Gastroesophageal sphincter (tissue), 3 donors: ENCODE measurements at regions not wholly inside any gene's neighbourhood (a gene's known extent, or its start where the extent isn't known, plus 50 kb on each side); places are given as distances from the start of the nearest gene placed in this dataset.

Experiments used
- CTCF ChIP-seq, 4 experiments: fragments of 200-600 bp in 2 of 4; fragments of 450-650 bp in 2 of 4; sonication (generic) in 1 of 4; IDR thresholded peaks; one replicate each; pipeline ENCODE4 v1.5.1; 2017 to 2019; ENCODE audit warnings: antibody characterized with exemption in 4 of 4, mild to moderate bottlenecking in 2 of 4, moderate library complexity in 2 of 4
- EP300 ChIP-seq: sonication (generic); formaldehyde crosslinking; IDR thresholded peaks from one replicate; pipeline ENCODE4 v1.6.1; 2017; ENCODE audit warnings: antibody characterized with exemption, mild to moderate bottlenecking
- POLR2A ChIP-seq, 2 donors: fragments of 450-650 bp; IDR thresholded peaks; one replicate each; pipeline ENCODE4 v1.6.1; 2017; ENCODE audit warnings: antibody characterized with exemption in 2 of 2, mild to moderate bottlenecking in 2 of 2, moderate library complexity in 1 of 2
- POLR2AphosphoS5 ChIP-seq: sonication (generic); formaldehyde crosslinking; IDR thresholded peaks from one replicate; pipeline ENCODE4 v1.6.1; 2017; ENCODE audit warnings: antibody characterized with exemption

- TF ChIP-seq POLR2AphosphoS5 (no peak), CTCF (IDR thresholded peaks at IDR 0.05) (no peak), POLR2A (IDR thresholded peaks at IDR 0.05) (no peak), EP300 (no peak)
These were observed 175.1 kb downstream of the NFKBIZ start for GRCh38 chr3:102024270-102024904.
